B cell (primary cell): ENCODE measurements at regions not wholly inside any gene's neighbourhood (a gene's known extent, or its start where the extent isn't known, plus 50 kb on each side); places are given as distances from the start of the nearest gene placed in this dataset.

Experiments used
- ATAC-seq: fragments of 200-7000 bp; cut with Tn5 transposase; one replicate; pipeline ENCODE4 v1.10.0; 2021; ENCODE audit warnings: low read depth, mild to moderate bottlenecking, moderate number of reproducible peaks, moderate library complexity
- CTCF ChIA-PET: fragments of 350-600 bp; sonication (Branson Sonifier 250); formaldehyde crosslinking; loops from one replicate; lab custom pipeline; 2021; ENCODE audit warnings: antibody characterized with exemption, inconsistent platforms; lab: Charles Lee
- POLR2A ChIA-PET: fragments of 350-600 bp; sonication (Branson Sonifier 250); formaldehyde crosslinking; loops from one replicate; lab custom pipeline; 2021; ENCODE audit warnings: antibody characterized with exemption; lab: Charles Lee
- DNase-seq: peaks from one replicate; pipeline ENCODE4 v3.0.0; 2013
- H2AFZ ChIP-seq: 2 replicates; pipeline ENCODE4 v1.6.1; 2012; ENCODE audit warnings: mild to moderate bottlenecking, low read depth, low read length; ENCODE audit not compliant: insufficient read depth, poor library complexity, severe bottlenecking
- H3K27ac ChIP-seq, 2 donors: 1 replicate in 1 of 2; 2 replicates in 1 of 2; pipeline ENCODE4 v1.5.1; 2012 to 2013; ENCODE audit warnings: low read length in 2 of 2, mild to moderate bottlenecking in 2 of 2, moderate library complexity in 1 of 2
- H3K27me3 ChIP-seq, 4 experiments: fragments of 200-600 bp in 1 of 4; sonication (generic) in 1 of 4; replicated peaks in 1 of 4; 1 replicate in 2 of 4; 2 replicates in 2 of 4; pipeline versions ENCODE4 v1.6.1 to v1.7.0; 2013 to 2016; ENCODE audit warnings: low read length in 3 of 4, mild to moderate bottlenecking in 2 of 4, mixed read lengths in 1 of 4, moderate library complexity in 1 of 4; ENCODE audit not compliant: insufficient read depth in 4 of 4, control insufficient read depth in 3 of 4; ENCODE audit errors: control extremely low read depth in 1 of 4
- H3K36me3 ChIP-seq, 2 experiments: replicated peaks in 1 of 2; 1 replicate in 1 of 2; 2 replicates in 1 of 2; pipeline versions ENCODE4 v1.6.1 to v1.7.1; 2013; ENCODE audit warnings: low read length in 1 of 2; ENCODE audit not compliant: insufficient read depth in 2 of 2, control insufficient read depth in 1 of 2; ENCODE audit errors: control extremely low read depth in 1 of 2, extremely low read depth in 1 of 2
- H3K4me1 ChIP-seq, 2 donors: fragments of 200-600 bp in 1 of 2; sonication (generic) in 1 of 2; 1 replicate in 1 of 2; 2 replicates in 1 of 2; pipeline versions ENCODE4 v1.5.1 to v1.6.1; 2013 to 2017; ENCODE audit warnings: low read length in 2 of 2; ENCODE audit not compliant: control insufficient read depth in 2 of 2, insufficient read depth in 2 of 2
- H3K4me2 ChIP-seq: replicated peaks from 2 replicates; pipeline ENCODE3; 2012; ENCODE audit warnings: mild to moderate bottlenecking, low read depth, low read length; ENCODE audit not compliant: poor library complexity, severe bottlenecking
- H3K4me3 ChIP-seq, 5 experiments: fragments of 200-600 bp in 1 of 5; sonication (generic) in 1 of 5; 1 replicate in 3 of 5; 2 replicates in 2 of 5; pipeline versions ENCODE4 v1.5.1 to v1.7.0; 2011 to 2016; ENCODE audit warnings: low read length in 4 of 5, mild to moderate bottlenecking in 4 of 5, low read depth in 2 of 5, control low read depth in 1 of 5, moderate library complexity in 1 of 5; ENCODE audit not compliant: insufficient read depth in 1 of 5; ENCODE audit errors: control extremely low read depth in 1 of 5, extremely low read depth in 1 of 5
- H3K79me2 ChIP-seq: fragments of 200-600 bp; sonication (generic); one replicate; pipeline ENCODE4 v1.6.0; 2016; ENCODE audit warnings: low read length; ENCODE audit not compliant: control insufficient read depth, insufficient read depth
- H3K9ac ChIP-seq: fragments of 200-600 bp; sonication (generic); 2 replicates; pipeline ENCODE4 v1.6.1; 2017; ENCODE audit warnings: mild to moderate bottlenecking, low read length, moderate library complexity
- H3K9me3 ChIP-seq, 3 donors: one replicate each; pipeline versions ENCODE4 v1.6.1 to v1.7.1; 2013; ENCODE audit warnings: low read length in 2 of 3; ENCODE audit not compliant: control insufficient read depth in 2 of 3, insufficient read depth in 1 of 3; ENCODE audit errors: control extremely low read depth in 1 of 3
- H4K20me1 ChIP-seq: 2 replicates; pipeline ENCODE4 v1.6.0; 2012; ENCODE audit warnings: mild to moderate bottlenecking, low read length; ENCODE audit not compliant: insufficient read depth, control insufficient read depth, poor library complexity, severe bottlenecking
- H3K27ac Mint-ChIP-seq: one replicate; pipeline ENCODE4 v1.8.0; 2021; ENCODE audit warnings: mixed read lengths
- H3K27me3 Mint-ChIP-seq: one replicate; pipeline ENCODE4 v1.8.0; 2021; ENCODE audit warnings: mixed read lengths
- H3K4me1 Mint-ChIP-seq: one replicate; pipeline ENCODE4 v1.8.0; 2021; ENCODE audit warnings: mixed read lengths
- H3K4me3 Mint-ChIP-seq: one replicate; pipeline ENCODE4 v1.8.0; 2021; ENCODE audit warnings: mixed read lengths
- H3K9me3 Mint-ChIP-seq: one replicate; pipeline ENCODE4 v1.8.0; 2022; ENCODE audit warnings: mixed read lengths; ENCODE audit not compliant: insufficient read depth
- CTCF ChIP-seq: fragments of 200-600 bp; IDR thresholded peaks from one replicate; pipeline ENCODE4 v1.8.0; 2022; ENCODE audit warnings: antibody characterized with exemption, mild to moderate bottlenecking
- EZH2 ChIP-seq: IDR thresholded peaks from 2 replicates; pipeline ENCODE4 v1.6.1; 2012; ENCODE audit warnings: borderline replicate concordance, low read depth, mild to moderate bottlenecking, moderate library complexity, low read length; ENCODE audit not compliant: insufficient read depth, poor library complexity, severe bottlenecking
- WGBS: methylation state at CpG from one replicate; pipeline ENCODE4 v1.1.5; 2013; ENCODE audit warnings: missing lambda C conversion rate; ENCODE audit not compliant: insufficient coverage; 5-methylcytosine and 5-hydroxymethylcytosine counted together
- intact Hi-C: fragments of 100-400 bp; cut with micrococcal nuclease; formaldehyde crosslinking; loops from one replicate; pipeline ENCODE4 v1.10.0; 2022

- POLR2A ChIA-PET = no interaction called here
- H3K9me3 Mint-ChIP-seq = peaks cover 8% of the 10 kb centered on the region
- DNase-seq (no peak), ATAC-seq (no peak)
- no peak overlapping the region for H3K9ac ChIP-seq
- TF ChIP-seq EZH2 (no peak), CTCF (no peak)
- H3K9me3 ChIP-seq = peaks cover 0 to 12% (median 11%) of the 10 kb centered on the region in 3 donors
- no peaks in the 10 kb centered on the region for H3K27me3 Mint-ChIP-seq
- intact Hi-C loops = no loop called here
- H3K36me3 ChIP-seq = no peaks in the 10 kb centered on the region
- no peaks in the 10 kb centered on the region for H3K27me3 ChIP-seq
- H3K79me2 ChIP-seq = no peaks in the 10 kb centered on the region
- no peaks in the 10 kb centered on the region for H3K4me1 Mint-ChIP-seq
- H3K4me3 Mint-ChIP-seq = no peak overlapping the region
- H3K4me3 ChIP-seq = no peak overlapping the region
- no peaks in the 10 kb centered on the region for H4K20me1 ChIP-seq
- no peaks in the 10 kb centered on the region for H3K4me1 ChIP-seq
- no peak overlapping the region for H2AFZ ChIP-seq
- no peak overlapping the region for H3K4me2 ChIP-seq
- CTCF ChIA-PET = no interaction called here
- no peak overlapping the region for H3K27ac Mint-ChIP-seq
- H3K27ac ChIP-seq = no peak overlapping the region
Observed at GRCh38 chr6:93035756-93036155, 383.6 kb downstream of the EPHA7 start.

- ATAC-seq (no peak), DNase-seq (no peak)
- Histone ChIP-seq H3K27ac (no peak overlapping the region), H3K79me2 (no peaks in the 10 kb centered on the region), H3K36me3 (no peaks in the 10 kb centered on the region), H2AFZ (no peak overlapping the region), H3K9me3 (peaks cover 0 to 8% (median 0%) of the 10 kb centered on the region in 3 donors), H3K4me1 (no peaks in the 10 kb centered on the region), H3K4me2 (no peak overlapping the region), H4K20me1 (no peaks in the 10 kb centered on the region), H3K27me3 (no peaks in the 10 kb centered on the region), H3K9ac (no peak overlapping the region), H3K4me3 (no peak overlapping the region)
- Mint-ChIP-seq H3K4me1 (no peaks in the 10 kb centered on the region), H3K9me3 (peaks cover 2% of the 10 kb centered on the region), H3K27me3 (no peaks in the 10 kb centered on the region), H3K27ac (no peak overlapping the region), H3K4me3 (no peak overlapping the region)
- TF ChIP-seq EZH2 = no peak
- no peak for TF ChIP-seq CTCF
- POLR2A ChIA-PET = no interaction called here
- CTCF ChIA-PET = no interaction called here
- intact Hi-C loops = no loop called here
- 81% methylated on average over 6 of the region's 7 CpGs for WGBS
Observed at GRCh38 chr6:93021235-93021915, 398.0 kb downstream of the EPHA7 start.
